HG03442 (cell line): ENCODE measurements at regions not wholly inside any gene's neighbourhood (a gene's known extent, or its start where the extent isn't known, plus 50 kb on each side); places are given as distances from the start of the nearest gene placed in this dataset.

Experiments
- ATAC-seq: cut with Tn5 transposase; IDR thresholded peaks from one replicate; pipeline ENCODE4 v1.9.1; 2021; ENCODE audit warnings: mild to moderate bottlenecking, moderate library complexity; ENCODE audit not compliant: unreplicated experiment

DNA sequence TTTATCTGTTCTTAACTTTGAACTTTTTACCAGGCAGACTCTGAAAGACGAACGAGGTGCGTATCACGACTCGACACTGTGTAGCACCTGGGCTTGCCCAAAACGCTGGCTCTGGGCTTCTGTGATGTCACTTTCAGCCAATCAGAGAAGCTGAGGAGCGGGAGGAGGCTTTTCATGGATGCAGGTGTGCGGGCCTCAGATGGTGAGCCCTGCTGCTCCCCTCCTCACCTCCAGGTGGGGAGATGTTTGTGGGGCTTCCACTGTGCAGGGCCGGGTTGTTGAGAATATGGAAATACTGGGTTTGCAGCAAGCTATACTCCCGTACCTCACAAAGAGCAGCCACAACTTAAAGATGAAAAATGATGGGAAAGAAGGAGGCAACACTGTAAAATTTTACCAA is 246.3 kb downstream of the IRX2 start:
- no peak for ATAC-seq

DNA sequence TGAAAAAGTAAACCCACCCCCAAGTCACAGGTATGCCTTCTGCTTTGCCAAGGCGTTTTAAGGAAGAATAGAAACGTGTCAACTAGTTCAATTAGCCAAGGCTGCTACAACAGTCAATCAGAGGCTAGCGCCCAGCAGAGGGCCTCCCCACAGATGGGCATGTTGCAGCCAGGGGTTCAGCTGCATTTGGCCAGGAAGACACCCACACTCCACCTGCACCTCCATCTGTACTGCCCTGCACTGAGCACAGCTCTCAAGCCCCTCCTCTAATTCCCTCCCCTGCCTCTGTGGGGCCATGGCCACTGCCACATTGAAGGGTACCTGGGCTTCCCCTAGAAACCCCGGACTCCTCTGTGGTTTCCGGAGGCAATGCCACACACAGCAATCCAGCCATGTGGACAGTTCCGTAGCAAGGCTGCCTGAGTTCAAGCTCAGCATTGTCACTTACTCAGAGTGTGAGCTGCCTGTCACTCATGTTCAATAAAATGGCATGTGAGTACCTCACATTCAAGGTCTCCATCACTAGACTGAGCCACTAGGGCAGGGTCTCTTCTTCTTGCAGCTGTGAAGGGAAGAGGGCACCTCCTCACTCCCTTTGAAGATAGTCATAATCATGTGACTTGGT is 248.4 kb downstream of the IRX2 start:
- ATAC-seq, result no peak

DNA sequence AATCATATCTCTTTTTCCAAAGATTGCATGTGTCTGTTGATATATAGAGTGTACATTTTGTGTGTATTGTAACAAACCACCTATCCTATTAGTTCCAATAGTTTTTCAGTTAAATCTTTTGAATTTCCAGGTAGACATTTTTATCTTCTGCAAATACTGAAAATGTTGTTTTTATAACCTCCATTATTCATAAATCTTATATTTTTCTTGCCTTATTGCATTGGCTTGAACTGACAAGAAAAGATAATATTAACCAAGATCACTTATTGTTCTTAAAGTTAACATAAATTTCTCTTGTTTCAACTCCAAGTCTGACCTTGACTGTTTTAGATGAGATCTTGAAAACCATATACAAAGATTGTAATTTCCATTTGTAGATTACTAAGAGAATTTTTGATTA is 251.6 kb downstream of the IRX2 start:
- ATAC-seq, result no peak

DNA sequence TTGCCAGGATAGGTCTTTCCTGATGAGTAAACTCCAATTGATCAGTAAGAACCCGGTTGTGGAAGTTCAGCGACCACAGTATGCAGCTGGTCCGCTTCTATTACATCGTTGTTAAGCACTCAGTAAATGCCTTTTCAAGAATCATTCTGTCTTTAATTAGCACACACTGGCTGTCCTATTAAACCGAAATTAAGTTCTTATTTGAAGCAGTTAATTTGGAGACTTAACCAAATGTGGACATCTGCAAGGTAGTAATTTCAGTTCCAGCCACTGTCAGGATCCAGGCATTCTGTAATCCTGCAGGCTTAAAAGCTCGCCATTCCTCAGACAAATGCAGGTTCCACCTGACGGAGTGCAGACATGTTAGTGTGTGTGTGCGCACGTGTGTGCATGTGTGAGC is 254.6 kb downstream of the IRX2 start:
- no peak for ATAC-seq

DNA sequence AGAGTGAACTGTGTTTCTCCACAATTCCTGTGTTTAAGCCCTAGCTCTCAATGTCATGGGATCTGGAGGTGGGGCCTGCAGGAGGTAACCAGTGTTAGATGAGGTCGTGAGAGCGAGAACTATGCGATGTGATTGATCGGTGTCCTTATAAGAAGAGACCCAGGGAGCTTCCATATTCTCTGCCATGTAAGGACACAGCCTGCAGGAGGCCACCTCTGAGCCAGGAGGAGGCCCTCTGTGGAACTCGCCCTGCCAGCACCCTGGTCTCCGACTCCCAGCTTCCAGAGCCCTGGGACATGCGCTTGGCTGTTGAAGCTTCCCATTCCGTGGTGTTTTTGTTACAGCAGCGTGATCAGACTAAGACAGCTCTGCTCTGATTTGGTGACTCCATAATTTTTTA is 255.4 kb downstream of the IRX2 start:
- ATAC-seq, result no peak

DNA sequence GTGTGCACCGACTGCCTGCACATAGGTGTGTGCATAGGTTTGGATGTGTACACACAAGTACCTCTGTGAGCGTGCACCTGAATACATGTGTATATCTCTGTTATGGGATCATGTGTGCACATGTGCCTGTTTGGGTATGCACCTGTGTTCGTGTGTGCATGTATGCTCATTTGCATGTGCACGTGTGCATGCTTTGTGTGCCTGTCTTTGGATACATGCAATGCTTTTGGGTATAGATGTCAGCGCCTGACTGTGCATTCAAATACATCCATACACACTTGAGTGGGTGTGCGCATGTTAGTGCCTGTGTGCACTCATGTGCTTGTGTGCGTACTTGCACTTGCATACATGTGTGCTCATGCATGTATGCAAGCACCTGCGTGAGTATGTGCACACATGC is 258.1 kb downstream of the IRX2 start:
- ATAC-seq, result no peak

DNA sequence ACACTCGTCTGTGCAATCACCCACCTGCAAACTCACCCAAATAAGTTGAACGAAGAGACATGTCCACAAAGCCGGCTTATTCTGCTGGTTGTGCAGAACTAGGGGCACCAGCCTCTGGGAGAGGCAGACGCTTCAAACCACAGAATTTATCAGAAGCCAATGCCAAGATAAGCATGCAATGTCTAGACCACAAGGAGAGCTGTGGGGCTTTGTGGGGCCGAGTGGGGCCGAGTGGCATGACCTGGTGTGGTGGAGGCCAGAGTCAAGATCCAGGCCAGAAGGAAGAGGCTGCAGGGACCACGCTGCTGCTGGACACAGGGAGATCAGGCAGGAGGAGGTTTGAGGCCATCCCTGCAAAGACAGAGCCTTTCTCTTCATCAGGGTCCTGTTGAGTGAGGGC is 259.0 kb downstream of the IRX2 start:
- ATAC-seq, result no peak

DNA sequence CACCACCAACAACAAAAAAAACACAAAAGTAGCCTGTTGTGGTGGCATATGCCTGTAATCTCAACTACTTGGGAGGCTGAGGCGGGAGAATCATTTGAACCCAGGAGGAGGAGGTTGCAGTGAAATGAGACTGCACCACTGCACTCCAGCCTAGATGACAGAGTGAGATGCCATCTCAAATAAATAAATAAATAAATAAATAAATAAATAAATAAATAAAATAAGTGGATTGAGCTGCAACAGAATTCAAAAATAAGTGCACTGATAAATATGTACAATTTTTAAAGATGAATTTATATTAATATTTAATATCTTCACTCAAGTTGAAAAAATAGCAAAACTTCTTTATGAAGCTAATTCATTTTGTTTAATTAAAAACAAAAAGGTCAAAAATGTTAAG is 259.6 kb downstream of the IRX2 start:
- ATAC-seq, result no peak

DNA sequence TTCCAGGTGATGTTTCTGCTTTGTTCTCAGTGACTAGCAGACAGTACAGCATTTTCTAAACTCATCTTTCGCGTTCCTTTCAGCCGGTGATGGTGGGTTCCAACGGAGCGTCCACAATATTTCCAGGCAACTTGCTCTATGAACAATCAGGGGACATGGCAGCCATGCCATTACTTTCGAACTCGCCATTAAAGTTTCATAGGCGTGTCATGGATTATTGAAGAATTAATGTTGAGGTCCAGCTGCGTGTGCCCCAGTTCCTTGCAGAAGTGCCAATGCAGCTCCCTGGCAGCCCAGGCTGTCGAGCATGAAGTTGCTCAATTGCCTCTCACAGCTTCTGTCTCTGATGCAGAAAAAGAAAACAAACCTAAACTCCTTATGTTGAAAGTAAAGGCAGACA is 262.2 kb downstream of the IRX2 start:
- no peak for ATAC-seq

DNA sequence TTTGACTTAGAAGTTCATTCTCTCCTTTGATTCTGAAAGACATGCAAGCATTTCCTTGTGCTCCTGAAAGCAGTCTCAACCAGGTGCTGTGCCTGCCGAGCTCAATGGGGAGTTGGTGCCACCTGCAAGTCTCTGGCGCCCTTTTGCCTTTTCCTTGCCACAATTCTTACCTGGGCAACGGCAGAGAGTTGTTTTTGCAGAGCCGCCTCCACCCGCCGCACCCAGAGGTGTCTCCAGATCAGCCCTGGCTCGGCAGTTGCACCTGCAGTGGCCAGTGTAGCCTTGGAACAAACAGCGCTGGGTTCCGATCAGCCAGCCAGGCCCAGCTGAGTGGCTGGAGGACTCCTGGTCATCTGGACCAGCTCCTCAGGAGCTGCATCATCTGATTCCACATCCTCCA is 262.9 kb downstream of the IRX2 start:
- no peak for ATAC-seq

DNA sequence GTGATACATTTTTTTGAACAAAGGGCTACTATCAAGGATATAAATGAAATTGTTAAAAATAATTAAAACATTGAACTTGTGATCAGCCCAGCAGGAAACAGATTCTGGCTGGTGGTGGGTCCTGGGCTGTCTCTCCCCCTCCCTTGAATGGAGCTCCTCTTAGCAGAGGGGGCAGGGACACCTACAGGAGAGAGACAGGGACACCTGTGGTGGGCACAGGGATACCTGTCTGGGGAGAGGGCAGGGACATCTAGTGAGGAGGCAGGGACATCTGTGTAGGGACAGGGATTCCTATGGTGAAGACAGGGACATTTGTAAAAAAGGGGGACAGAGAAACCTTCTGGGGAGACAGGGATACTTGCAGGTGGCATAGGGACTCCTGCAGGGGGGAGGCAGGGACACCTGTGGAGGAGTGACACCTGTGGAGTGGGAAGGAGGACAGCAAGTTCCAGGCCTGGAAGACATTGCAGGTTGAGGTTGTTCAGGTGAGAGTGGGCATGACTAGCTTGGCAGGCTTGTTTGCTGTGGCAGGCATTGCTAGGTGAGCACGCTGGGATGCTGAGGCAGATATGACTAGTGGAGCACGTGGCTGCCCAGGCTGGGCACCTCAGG is 264.2 kb downstream of the IRX2 start:
- no peak for ATAC-seq

DNA sequence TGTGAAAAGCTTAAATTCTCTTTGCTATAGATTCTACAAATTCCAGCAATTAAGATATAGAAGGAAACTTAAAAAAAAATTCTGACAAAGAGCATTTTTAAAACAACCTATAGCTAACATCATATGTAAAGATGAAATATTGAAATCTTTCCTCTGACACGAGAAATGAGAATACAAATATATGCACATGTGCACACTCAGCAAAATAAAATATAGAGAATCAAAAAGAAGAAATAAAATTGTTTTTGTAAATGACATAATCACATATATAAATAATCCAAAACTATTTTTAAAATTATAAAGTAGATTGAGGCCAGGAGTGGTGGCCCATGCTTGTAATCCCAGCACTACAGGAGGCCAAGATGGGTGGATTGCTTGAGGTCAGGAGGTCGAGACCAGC is 265.1 kb downstream of the IRX2 start:
- no peak for ATAC-seq

DNA sequence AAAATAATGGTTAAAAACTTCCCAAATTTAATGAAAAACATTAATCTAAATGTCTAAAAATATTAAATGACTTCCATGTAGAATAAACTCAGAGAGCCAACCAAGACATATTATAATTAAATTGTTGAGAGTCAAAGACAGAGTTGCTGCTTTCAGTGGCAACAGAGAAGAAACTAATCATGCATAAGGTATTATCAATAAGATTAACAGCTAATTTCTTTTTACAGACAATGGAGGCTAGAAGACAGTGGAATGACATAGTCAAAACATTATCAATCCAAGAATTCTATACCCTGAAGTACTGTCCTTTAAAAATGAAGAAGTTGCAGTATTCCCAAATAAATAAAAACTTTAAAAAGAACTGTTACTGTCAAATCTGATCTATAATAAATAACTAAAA is 268.7 kb downstream of the IRX2 start:
- no peak for ATAC-seq

DNA sequence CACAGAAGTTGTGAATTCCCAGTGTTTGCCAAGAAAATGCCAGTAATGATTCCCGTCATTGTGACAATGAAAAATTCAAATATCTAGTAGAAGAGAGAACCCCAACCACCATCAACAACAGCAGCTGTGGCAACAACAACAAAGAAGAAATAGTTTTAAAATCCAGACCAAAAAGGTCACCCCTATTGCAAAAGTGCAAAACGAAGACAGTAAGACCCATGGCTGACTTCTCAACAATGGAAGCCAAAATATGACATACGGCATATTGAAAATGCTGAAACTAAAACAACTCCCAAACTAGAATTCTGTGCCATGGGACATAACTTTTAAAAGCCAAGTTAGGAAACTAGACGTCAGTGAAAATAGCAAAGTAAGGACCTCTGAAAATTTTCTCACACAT is 270.6 kb downstream of the IRX2 start:
- ATAC-seq, result no peak

DNA sequence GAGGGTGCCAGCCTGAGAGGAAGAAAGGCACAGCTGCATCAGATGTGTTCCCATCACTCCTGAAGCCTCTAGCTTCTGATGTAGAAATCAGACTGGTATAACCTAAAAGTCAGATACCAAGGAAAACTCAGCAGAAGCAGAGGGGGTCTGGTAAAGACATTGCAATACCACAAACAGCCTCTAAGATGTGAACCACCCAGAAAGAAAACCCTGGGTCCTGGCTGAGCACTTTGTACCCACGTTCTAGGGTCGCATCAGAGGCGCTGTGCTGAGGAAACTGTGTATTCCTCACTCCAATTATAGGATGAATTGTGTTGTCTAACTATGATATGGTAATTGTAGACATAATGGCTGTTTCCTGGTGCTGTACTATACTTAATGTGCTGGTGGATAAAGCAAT is 275.6 kb downstream of the IRX2 start:
- no peak for ATAC-seq

DNA sequence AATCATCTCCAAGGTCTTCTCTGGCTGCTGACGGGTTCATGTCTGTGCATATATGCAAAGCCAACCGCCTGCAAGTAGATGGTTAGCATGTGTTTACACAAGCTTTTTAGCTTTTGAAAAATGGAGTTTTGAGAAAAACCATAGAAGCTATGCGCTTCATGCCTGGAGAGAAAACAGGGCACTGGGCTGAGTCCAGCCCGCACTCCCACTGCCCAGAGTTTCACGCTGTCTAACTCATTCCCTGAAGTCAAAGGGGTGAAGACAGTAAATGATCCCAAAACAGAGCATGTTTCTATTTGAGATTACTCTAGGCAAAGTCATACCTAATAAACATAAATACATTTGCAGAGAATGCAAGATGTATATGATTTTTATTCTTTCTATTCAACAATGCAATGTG is 278.8 kb downstream of the IRX2 start:
- no peak for ATAC-seq

DNA sequence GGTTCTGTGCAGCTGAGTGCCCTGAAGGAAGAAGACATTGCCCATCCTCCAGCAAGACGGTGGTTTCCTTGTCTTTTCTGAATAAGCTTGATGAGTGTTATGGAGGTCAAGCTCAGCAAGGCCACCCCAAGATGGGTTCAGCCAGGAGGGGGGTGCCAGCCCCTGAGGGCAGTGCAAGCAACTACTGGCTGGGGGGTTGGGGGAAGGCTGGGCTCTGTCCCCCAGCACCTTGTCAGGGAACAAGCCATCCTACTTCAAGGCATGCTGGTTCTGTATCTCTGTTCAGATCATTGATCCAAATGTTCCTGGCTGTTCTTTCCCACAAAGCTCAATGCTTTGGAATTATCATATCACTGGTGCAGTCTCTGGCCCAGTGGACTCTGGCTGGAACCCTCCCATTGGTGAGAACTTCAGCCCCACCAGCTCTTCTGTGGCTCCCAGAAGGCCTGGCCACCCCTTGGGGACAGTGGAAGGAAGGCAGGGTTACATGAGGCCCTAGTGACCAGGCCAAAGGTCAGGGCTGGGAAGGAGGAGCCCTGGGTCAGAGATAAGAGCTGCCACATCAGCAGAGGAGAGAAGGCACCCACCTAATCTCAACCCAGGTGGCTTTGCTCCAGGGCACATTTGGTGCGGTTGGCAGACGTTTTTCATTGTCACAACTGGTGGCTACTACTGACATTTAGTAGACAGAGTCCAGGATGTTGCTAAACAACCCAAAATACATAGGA is 280.2 kb downstream of the IRX2 start:
- ATAC-seq, result no peak

DNA sequence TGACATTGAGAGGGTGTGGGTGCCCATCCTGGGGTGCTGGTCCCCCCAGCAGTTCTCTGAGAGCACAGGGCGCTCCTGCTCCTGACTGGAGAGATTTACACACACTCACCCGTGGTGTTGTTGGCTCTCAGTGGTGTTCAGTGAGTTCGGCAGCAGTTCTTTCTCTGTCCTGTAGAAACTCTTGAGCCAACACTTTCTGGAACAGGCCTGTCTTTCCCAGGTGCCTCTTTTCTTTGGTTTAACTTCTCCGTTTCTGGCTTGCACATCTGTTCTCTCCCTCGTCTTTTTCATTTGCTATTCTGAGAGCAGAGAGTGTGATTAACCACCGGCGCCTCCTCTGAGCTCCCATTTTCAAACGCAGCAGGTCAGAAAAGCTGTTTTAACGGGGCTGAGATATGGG is 284.5 kb downstream of the IRX2 start:
- ATAC-seq, result no peak

DNA sequence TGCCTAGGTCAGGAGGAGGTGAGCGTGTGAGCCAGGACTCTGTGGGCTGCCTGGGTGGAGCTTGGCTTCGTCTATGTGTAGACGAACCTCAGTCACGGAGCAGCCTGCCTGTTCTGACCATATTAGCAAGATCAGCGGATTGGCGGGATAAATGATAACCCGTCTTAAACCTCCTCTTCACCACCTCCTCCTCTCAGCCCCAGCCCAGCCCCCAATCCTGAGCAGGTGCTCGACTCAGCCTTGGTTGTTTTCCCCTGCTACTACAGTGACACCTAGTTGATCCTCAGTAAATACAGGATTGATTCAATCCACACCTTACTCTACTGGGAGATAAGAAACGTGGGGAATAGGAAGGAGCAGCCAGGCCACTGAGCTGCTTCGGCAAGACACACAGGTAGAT is 286.1 kb downstream of the IRX2 start:
- no peak for ATAC-seq

DNA sequence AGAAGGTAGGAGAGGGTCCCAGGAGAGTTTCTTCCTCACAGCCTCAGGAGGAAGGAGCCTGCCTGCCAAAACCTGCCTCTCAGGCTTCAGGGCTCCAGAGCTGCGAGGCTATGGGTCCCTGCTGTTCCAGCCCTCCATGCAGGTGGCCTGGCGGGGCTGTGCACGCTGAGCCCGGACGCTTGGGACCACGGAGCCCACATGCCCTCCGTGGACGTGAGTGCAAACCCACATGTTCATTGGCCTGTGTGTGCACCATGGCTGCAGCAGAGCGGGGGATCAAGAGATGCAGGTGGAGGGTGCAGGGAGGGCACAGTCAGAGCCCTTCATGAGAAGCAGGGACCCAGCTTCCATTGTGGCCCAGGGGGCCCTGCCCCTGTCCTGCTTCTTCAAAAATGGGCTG is 287.3 kb downstream of the IRX2 start:
- ATAC-seq, result no peak

DNA sequence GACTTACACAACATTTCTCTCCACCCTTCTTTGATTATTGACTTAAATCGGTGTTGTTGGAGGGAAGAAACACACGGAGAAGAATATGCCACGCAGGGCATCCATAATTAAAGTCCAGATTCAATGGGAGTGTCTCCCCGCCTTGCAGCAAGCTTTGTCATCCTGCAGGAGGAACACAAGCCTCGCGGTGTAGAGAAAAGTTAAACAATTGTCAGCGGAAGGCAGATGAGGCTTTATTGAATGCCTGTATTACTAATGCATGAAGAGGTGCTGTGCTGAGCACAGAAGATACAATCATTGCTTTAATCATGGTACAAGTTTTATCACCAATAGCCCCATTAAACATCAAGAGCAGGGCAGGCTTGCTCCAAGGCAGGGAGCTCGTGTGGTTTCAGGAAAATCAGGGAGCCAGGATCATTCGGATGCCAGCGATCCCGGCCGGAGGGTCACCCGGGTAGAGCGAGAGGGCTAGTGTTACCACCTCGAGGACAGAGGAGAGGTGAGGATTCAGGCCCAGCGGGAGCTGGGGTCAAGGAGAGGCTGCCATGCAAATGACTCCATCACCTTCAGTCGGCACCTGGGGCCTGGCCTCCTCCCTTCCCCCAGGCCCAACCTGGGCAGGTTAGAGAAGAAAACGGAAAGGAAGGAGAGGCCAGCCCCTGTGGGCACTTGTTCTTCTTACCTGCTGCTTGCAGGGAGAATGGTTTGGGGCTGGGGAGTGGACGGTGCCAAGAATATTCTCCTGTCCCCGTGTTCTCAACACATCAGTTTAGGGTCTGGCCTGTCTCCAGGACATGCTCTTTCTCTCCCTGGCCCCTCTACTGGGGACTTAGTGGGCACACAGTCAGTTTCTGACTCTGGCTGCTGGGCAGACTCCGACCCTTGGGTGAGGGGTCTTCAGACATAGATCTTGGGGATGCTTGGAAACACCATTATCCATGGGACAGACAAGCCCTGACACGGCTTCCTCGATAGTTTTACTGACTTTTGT is 289.5 kb downstream of the IRX2 start:
- ATAC-seq, result no peak
